ENCODE measurements at regions not wholly inside any gene's neighbourhood (a gene's known extent, or its start where the extent isn't known, plus 50 kb on each side); places are given as distances from the start of the nearest gene placed in this dataset.

- H3K9ac ChIP-seq: no peak overlapping the region
- H4K20me1 ChIP-seq (ENCODE audit: insufficient read depth): no peaks in the 10 kb centered on the region
- TF ChIP-seq CTCF (conservative IDR thresholded peaks at IDR 0.05; ENCODE audit: low read depth, low read length): no peak
- H3K4me1 ChIP-seq (ENCODE audit: low read depth, poor library complexity, severe bottlenecking): peaks cover 19% of the 10 kb centered on the region
- no peaks in the 10 kb centered on the region for H3K79me2 ChIP-seq (ENCODE audit: insufficient read depth, low read depth)
- no peak overlapping the region for H2AFZ ChIP-seq (ENCODE audit: low read depth)
- H3K4me2 ChIP-seq: peak overlapping the region; percentile 45; the same call in 1 of the 2 replicates
- H3K4me3 ChIP-seq (IDR thresholded peaks at IDR 0.05; ENCODE audit: insufficient read depth, low read depth, low read length): no peak overlapping the region
- H3K36me3 ChIP-seq (ENCODE audit: insufficient read depth): no peaks in the 10 kb centered on the region
- H3K27ac ChIP-seq: no peak overlapping the region
- H3K27me3 ChIP-seq (ENCODE audit: insufficient read depth, low read depth): no peaks in the 10 kb centered on the region; the same call in 1 of the 2 replicates
These were observed 91.7 kb upstream of the HDDC2 start for GRCh38 chr6:125393449-125393858.

DNA sequence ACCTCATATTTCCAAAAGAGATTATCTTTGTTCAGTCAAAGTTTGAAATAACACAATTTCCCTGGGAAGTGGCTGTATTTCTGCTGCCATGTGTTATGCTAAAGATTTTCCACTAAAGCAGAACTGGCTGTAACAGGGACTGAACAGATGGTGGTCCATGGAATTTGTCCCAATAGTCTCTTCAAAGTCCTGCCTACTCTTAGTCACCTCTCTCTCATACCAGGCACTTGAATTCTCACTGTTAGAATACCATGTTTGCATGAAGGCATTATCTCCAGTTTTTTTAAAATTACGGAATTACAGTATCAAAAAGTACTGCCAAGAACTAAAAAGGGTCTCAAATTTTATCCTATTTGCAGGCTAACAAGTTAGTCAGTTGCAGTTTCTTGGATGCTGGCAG, 105.0 kb upstream of the HDDC2 start:
- Histone ChIP-seq H3K79me2 (ENCODE audit: insufficient read depth, low read depth) (no peaks in the 10 kb centered on the region), H3K36me3 (ENCODE audit: insufficient read depth) (no peaks in the 10 kb centered on the region), H3K4me3 (IDR thresholded peaks at IDR 0.05; ENCODE audit: insufficient read depth, low read depth, low read length) (no peak overlapping the region), H2AFZ (ENCODE audit: low read depth) (no peak overlapping the region), H3K4me1 (ENCODE audit: low read depth, poor library complexity, severe bottlenecking) (no peaks in the 10 kb centered on the region), H4K20me1 (ENCODE audit: insufficient read depth) (no peaks in the 10 kb centered on the region), H3K27ac (no peak overlapping the region), H3K4me2 (no peak overlapping the region), H3K9ac (no peak overlapping the region), H3K27me3 (ENCODE audit: insufficient read depth, low read depth) (no peaks in the 10 kb centered on the region)
- TF ChIP-seq CTCF (conservative IDR thresholded peaks at IDR 0.05; ENCODE audit: low read depth, low read length): no peak

- no peaks in the 10 kb centered on the region for H3K79me2 ChIP-seq (ENCODE audit: insufficient read depth, low read depth)
- H3K9ac ChIP-seq: no peak overlapping the region
- no peak overlapping the region for H3K27ac ChIP-seq
These were observed 112.7 kb upstream of the HDDC2 start for GRCh38 chr6:125414507-125414906.

GRCh38 chr6:125415913-125416312, 114.1 kb upstream of the HDDC2 start:
- no peak overlapping the region for H3K9ac ChIP-seq
- H3K79me2 ChIP-seq (ENCODE audit: insufficient read depth, low read depth): no peaks in the 10 kb centered on the region

More at GRCh38 chr6:125414507-125414906, 112.7 kb upstream of the HDDC2 start:
- TF ChIP-seq CTCF (conservative IDR thresholded peaks at IDR 0.05; ENCODE audit: low read depth, low read length): no peak
- H3K36me3 ChIP-seq (ENCODE audit: insufficient read depth): no peaks in the 10 kb centered on the region
- H3K4me1 ChIP-seq (ENCODE audit: low read depth, poor library complexity, severe bottlenecking): no peaks in the 10 kb centered on the region
- H2AFZ ChIP-seq (ENCODE audit: low read depth): no peak overlapping the region
- H4K20me1 ChIP-seq (ENCODE audit: insufficient read depth): no peaks in the 10 kb centered on the region
- no peak overlapping the region for H3K4me3 ChIP-seq (IDR thresholded peaks at IDR 0.05; ENCODE audit: insufficient read depth, low read depth, low read length)
- no peaks in the 10 kb centered on the region for H3K27me3 ChIP-seq (ENCODE audit: insufficient read depth, low read depth)
- H3K4me2 ChIP-seq: no peak overlapping the region

More at GRCh38 chr6:125415913-125416312, 114.1 kb upstream of the HDDC2 start:
- Histone ChIP-seq H3K4me3 (IDR thresholded peaks at IDR 0.05; ENCODE audit: insufficient read depth, low read depth, low read length) (no peak overlapping the region), H3K27ac (no peak overlapping the region), H3K36me3 (ENCODE audit: insufficient read depth) (no peaks in the 10 kb centered on the region), H4K20me1 (ENCODE audit: insufficient read depth) (no peaks in the 10 kb centered on the region), H3K4me1 (ENCODE audit: low read depth, poor library complexity, severe bottlenecking) (no peaks in the 10 kb centered on the region), H3K4me2 (no peak overlapping the region), H3K27me3 (ENCODE audit: insufficient read depth, low read depth) (no peaks in the 10 kb centered on the region), H2AFZ (ENCODE audit: low read depth) (no peak overlapping the region)
- TF ChIP-seq CTCF (conservative IDR thresholded peaks at IDR 0.05; ENCODE audit: low read depth, low read length): no peak

Measured in KMS-11 (cell line).